ENCODE measurements at regions not wholly inside any gene's neighbourhood (a gene's known extent, or its start where the extent isn't known, plus 50 kb on each side); places are given as distances from the start of the nearest gene placed in this dataset.

DNA sequence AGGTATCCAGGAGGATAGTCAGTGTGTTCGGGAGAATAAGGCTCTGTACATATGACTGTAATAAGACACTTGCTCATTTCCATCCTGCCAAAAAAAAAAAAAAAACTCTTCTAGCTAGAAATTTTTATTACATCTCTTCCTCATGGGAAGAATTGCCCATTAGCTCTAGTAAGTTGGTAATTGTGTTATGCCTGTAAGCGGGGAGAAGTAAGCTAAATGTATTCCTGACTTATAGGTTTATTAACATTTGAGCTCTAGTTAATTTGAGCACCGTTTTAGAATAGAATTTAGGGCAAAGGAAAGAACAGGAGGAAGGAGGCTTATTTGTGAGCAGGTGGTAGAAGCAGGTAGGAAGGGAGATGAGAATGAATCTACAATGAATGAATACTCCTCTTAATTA, 1210.6 kb downstream of the SORCS1 start:
- TF ChIP-seq, protein P1, sequence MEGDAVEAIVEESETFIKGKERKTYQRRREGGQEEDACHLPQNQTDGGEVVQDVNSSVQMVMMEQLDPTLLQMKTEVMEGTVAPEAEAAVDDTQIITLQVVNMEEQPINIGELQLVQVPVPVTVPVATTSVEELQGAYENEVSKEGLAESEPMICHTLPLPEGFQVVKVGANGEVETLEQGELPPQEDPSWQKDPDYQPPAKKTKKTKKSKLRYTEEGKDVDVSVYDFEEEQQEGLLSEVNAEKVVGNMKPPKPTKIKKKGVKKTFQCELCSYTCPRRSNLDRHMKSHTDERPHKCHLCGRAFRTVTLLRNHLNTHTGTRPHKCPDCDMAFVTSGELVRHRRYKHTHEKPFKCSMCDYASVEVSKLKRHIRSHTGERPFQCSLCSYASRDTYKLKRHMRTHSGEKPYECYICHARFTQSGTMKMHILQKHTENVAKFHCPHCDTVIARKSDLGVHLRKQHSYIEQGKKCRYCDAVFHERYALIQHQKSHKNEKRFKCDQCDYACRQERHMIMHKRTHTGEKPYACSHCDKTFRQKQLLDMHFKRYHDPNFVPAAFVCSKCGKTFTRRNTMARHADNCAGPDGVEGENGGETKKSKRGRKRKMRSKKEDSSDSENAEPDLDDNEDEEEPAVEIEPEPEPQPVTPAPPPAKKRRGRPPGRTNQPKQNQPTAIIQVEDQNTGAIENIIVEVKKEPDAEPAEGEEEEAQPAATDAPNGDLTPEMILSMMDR (IDR thresholded peaks at IDR 0.05; ENCODE audit: insufficient read depth, missing control alignments): no peak
- FAIRE-seq: no peak
- no peak for DNase-seq (ENCODE audit: insufficient read length, low spot score)

DNA sequence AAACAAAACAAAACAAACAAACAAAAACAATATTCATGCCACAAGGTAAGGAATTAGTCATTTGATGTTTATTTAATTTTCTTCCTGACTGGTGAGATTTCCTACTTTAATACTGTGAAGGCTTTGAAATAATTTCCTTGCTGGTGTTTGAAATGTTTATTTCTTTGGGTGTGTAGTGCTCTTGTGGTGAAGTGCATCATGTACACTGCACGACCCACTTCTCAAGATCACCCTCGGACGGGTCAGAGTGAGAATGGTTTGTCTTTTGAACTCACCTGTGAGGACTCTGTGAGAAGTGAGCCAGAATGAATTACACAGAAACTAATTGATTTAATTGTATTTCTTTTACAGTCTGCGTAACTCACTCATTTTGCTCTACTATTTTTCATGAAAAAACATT, 1211.5 kb downstream of the SORCS1 start:
- TF ChIP-seq, protein P1 (IDR thresholded peaks at IDR 0.05; ENCODE audit: insufficient read depth, missing control alignments): no peak
- FAIRE-seq: no peak
- DNase-seq (ENCODE audit: insufficient read length, low spot score): no peak

DNA sequence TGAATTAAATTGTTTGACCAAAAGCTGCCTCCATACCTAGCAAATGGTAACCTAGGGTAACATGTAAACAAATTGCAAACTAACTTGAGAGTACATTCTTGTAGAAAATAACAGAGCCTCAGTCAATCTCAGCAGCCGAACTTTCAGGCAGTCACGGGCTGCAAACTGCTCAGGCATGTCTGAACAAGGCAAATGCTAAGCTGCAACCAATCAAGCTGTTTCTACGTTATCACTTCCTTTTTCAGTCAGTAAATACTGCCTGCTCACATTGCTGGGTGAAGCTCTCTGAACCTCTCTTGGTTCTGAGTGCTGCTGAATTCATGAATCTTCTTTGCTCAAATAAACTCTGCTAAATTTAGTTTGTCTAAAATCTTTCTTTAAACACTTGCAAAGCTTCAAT, 1212.4 kb downstream of the SORCS1 start:
- FAIRE-seq (no peak), DNase-seq (ENCODE audit: insufficient read length, low spot score) (no peak)
- TF ChIP-seq, protein P1 (IDR thresholded peaks at IDR 0.05; ENCODE audit: insufficient read depth, missing control alignments): no peak

DNA sequence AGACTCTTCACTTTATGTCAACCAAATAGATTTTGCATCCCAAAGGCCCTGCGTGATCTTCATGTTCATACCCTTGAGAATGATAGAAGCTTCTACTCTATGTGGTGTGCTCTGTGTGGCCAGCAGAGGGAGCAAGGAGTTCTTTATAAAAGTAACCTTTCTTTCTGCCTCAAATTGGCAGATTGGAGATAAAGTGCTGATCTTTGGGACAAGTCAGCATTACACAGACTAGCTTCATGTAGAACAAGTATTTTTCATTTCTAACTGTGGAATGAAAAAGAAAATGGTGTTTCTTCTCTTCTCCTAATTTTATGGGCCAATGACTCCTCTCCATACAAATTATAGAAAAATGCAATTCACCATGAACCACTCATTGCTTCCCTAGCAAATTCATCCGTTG, 1214.1 kb downstream of the SORCS1 start:
- TF ChIP-seq, protein P1 (IDR thresholded peaks at IDR 0.05; ENCODE audit: insufficient read depth, missing control alignments): peak; percentile 80
- FAIRE-seq (peak; percentile 76), DNase-seq (ENCODE audit: insufficient read length, low spot score) (no peak)

DNA sequence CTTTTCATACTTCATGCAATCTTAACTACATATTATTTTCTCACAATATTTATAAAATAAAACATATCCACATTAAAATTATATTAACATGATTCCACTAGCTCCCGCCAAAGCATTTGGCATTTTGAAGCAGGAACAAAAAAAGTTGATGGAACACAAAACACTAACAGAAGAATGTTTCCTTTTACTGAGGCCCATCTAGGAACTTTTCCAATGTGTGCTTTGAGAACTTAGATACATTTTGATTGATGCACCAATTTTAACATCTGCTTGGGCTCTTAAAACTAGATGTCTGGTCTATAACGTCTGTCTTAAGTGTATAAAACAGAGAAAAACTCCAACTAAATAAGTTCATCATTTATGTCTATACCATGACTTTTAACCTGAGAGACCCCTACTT, 1214.8 kb downstream of the SORCS1 start:
- DNase-seq (ENCODE audit: insufficient read length, low spot score) (no peak), FAIRE-seq (no peak)
- TF ChIP-seq, protein P1 (IDR thresholded peaks at IDR 0.05; ENCODE audit: insufficient read depth, missing control alignments): no peak

DNA sequence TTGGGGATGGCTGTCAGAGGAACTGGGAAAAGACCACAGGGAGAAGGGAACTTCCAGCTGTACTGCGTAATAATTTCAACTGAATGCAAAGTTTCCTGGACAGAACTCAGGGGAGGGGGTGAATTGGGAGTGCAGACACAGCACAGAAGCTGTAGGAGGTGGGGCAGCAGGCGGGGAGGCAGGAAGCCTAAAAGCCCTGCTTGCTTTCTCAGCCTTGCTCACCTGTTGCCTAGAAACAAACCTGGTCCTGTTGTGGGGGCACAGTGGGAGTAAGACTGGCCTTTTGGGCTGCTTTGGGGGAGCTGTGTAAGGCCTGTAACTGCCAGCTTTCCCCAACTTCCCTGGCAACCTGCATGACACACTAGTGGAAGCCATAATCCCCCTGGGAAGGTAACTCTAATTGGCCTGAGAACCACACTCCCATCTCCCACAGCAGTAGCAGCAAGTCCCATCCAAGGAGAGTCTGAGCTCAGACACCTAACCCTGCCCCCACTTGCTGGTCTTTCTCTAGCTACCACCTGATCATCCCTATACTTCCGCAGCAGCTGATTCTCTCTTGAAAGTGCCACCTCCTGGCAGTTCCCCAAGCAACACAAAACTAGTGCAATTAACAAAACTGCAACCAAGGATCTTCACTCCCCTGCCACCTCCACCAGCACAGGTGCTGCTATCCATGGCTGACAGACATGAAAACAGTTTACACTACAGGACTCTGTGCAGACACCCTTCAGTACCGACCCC, 1239.3 kb downstream of the SORCS1 start:
- TF ChIP-seq, protein P1 (IDR thresholded peaks at IDR 0.05; ENCODE audit: insufficient read depth, missing control alignments): no peak
- FAIRE-seq (no peak), DNase-seq (ENCODE audit: insufficient read length, low spot score) (no peak)

DNA sequence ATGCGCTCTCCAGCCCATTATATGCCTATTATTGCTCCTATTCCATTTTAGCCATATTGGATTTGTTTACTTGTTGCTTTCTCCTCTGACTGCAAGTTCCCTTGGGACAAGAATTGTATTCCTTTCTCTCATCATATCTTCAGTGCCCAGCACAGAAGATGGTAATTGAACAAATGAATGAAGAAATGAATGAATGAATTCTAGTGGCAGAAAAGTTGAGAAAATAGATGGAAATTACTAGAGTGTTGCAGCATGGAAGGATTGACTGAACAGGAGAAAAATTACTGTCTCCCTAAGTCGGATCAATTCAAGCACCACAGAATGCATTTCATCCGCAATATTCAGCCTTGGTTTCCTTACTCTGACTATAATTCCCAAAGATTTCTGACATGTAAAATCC, 1243.2 kb downstream of the SORCS1 start:
- TF ChIP-seq, protein P1 (IDR thresholded peaks at IDR 0.05; ENCODE audit: insufficient read depth, missing control alignments): no peak
- FAIRE-seq (no peak), DNase-seq (ENCODE audit: insufficient read length, low spot score) (no peak)
